ACC112 (cell line): ENCODE measurements at regions not wholly inside any gene's neighbourhood (a gene's known extent, or its start where the extent isn't known, plus 50 kb on each side); places are given as distances from the start of the nearest gene placed in this dataset.

Experiments used
- H2AFZ ChIP-seq: fragments of 200-600 bp; sonication (generic); one replicate; pipeline ENCODE4 v1.6.0; 2017; ENCODE audit warnings: antibody characterized with exemption, low read length; ENCODE audit not compliant: unreplicated experiment
- H3K27ac ChIP-seq: fragments of 200-600 bp; sonication (generic); 2 replicates; pipeline ENCODE4 v1.5.1; 2014; ENCODE audit warnings: low read depth, mild to moderate bottlenecking, antibody characterized with exemption, low read length, moderate library complexity
- H3K27me3 ChIP-seq: fragments of 200-600 bp; sonication (generic); 2 replicates; pipeline ENCODE4 v1.6.1; 2014; ENCODE audit warnings: mild to moderate bottlenecking, antibody characterized with exemption, low read length, moderate library complexity, mixed read lengths; ENCODE audit not compliant: insufficient read depth
- H3K36me3 ChIP-seq: fragments of 200-600 bp; sonication (generic); 2 replicates; pipeline ENCODE4 v1.6.1; 2016; ENCODE audit warnings: mild to moderate bottlenecking, antibody characterized with exemption, low read length, moderate library complexity, mixed read lengths; ENCODE audit not compliant: insufficient read depth
- H3K4me1 ChIP-seq: fragments of 200-600 bp; sonication (generic); one replicate; pipeline ENCODE4 v1.6.1; 2016; ENCODE audit warnings: low read length, mixed read lengths; ENCODE audit not compliant: insufficient read depth, unreplicated experiment, control insufficient read depth
- H3K4me3 ChIP-seq: fragments of 200-600 bp; sonication (generic); 2 replicates; pipeline ENCODE4 v1.5.1; 2014; ENCODE audit warnings: mild to moderate bottlenecking, low read depth, low read length
- H3K79me2 ChIP-seq: fragments of 200-600 bp; sonication (generic); one replicate; pipeline ENCODE4 v1.6.0; 2016; ENCODE audit warnings: low read length; ENCODE audit not compliant: control insufficient read depth, unreplicated experiment, insufficient read depth

DNA sequence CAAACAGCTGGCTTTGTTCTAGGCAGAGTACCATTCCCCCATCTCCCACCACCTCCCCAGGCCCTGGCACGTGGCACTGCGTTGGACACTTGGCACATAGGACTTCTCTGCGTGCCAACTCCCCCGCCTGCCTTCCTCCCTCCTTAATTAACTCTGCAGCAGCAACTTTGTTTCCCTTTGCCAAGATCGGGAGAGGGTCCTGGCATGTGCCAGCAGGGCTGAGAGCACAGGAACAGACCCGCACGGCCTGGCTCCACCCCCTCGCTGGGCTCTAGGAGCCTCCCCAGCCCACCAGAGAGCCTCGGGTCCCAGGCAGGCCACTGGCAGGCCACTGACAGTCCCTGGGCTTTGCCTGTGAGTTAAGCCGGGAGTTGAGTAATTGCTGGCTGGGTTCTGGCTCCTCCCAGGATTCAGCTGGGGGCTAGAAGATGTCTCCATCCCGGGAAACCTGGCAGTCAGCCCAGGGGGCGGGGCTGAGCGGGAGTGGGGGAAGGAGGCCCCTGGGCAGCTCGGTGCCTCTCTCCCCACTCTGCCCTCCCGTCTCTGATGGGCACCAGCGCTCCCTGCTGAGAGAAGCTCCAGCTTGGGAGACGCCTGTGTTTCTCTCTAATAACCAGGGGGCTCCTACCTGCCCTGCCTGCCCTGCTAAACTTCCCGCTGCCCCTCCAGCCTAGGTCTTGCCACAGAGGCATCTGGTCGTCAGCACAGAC, 224.0 kb upstream of the TNRC6C start:
- Histone ChIP-seq H3K79me2 (no peaks in the 10 kb centered on the region), H3K27ac (no peak overlapping the region), H3K4me1 (peaks cover 6% of the 10 kb centered on the region), H2AFZ (peak overlapping the region; percentile 32), H3K36me3 (no peaks in the 10 kb centered on the region), H3K4me3 (peak overlapping the region; percentile 25; the same call in 1 of the 2 replicates), H3K27me3 (peaks cover 72% of the 10 kb centered on the region)

DNA sequence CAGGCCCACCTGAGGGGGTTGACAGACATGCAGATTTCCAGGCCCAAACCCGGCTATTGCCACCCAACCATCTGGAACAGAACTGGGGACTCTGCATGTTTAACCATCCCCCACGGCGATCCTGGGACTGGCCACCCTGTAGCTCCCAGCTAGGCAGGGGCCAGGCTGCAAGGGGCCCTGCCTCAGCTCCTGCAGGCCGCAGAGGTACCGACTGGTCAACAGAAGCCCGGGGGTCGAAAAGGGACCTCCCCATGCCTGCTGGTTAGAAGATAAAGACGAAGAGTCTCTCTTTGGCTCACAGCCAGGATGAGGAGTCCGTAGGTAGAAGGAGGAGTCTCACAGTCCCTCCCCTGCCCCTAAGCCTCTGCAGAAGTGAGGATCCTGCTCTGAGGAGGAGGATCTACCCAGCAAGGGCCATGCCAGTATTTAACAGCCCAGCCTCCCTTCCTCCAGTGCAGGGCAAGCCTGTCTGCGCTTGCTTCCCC, 223.4 kb upstream of the TNRC6C start:
- Histone ChIP-seq H3K4me1 (peaks cover 6% of the 10 kb centered on the region), H3K27ac (no peak overlapping the region), H3K27me3 (peaks cover 70% of the 10 kb centered on the region), H3K79me2 (no peaks in the 10 kb centered on the region), H3K4me3 (no peak overlapping the region), H2AFZ (no peak overlapping the region), H3K36me3 (no peaks in the 10 kb centered on the region)

DNA sequence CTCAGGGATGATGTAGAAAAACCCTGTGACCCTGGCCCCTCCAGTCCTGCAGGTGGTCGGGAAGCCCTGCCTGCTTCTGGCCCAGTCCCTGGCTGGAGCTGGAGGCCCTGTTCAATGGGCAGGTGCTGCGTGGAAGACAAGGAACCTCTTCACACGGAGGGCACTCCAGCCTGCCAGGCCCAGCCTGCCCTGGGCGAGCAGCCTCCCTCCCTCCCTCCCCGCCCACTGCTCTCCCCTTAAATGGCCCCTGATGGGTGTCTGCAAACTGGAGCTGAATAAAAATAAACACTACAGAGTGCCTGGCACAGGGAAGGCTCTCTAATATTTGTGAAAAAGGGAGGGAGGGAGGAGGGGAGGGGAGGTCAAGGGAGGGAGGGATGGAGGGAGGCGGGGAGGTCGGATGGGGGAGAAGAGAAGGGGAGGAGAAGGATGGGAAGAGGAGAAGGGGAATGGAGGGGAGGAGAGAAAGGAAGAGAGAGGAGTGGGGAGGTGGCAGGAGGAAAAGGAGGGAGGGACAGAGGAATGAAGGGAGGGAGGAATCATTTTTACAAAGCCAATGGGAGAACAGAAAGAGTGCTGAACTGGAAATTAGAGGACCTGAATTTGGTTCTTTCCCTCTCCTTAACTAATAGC, 222.8 kb upstream of the TNRC6C start:
- Histone ChIP-seq H3K36me3 (no peaks in the 10 kb centered on the region), H3K4me1 (peaks cover 6% of the 10 kb centered on the region), H2AFZ (no peak overlapping the region), H3K27ac (no peak overlapping the region), H3K4me3 (no peak overlapping the region), H3K79me2 (no peaks in the 10 kb centered on the region), H3K27me3 (peaks cover 66% of the 10 kb centered on the region)

DNA sequence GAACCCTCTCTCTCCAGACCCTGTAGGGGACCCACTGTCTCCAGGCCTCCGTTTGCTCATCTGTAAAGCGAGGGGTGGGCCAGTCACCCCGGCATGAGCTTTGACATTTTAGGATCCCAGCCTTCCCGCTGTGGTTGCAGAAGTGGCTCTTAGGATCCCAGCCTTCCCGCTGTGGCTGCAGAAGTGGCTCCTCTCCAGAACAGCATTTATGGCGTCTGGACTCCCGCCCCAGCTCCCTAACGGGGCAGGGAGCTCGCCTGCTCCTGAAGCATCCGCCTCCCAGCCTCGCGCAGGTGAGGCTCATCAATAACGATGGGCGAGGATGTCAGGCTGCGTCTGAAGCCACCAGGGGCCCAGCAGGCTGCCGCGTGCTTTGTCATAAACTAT, 222.3 kb upstream of the TNRC6C start:
- Histone ChIP-seq H3K4me1 (peaks cover 6% of the 10 kb centered on the region), H3K27me3 (peaks cover 65% of the 10 kb centered on the region), H3K79me2 (no peaks in the 10 kb centered on the region), H2AFZ (no peak overlapping the region), H3K27ac (no peak overlapping the region), H3K4me3 (no peak overlapping the region), H3K36me3 (no peaks in the 10 kb centered on the region)

DNA sequence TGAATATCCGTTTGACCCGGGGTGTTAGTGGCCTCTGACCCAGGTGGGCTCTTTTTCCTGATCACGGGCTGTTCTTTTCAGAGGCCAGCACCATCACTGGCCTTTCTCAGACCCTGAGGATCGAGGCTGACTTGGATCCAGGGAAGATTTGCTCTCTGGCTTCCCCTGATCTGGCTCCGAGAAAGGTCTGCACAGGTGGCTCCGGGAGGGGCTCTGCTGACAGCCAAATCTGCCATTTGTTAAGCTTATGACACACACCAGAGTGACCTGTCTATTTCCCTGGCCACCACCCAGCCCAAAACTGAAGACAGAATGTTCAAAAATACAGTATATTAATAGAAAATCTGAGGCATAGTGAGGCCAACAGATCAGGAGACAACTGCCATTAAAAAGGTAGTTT, 221.8 kb upstream of the TNRC6C start:
- peaks cover 64% of the 10 kb centered on the region for H3K27me3 ChIP-seq
- H3K79me2 ChIP-seq = no peaks in the 10 kb centered on the region
- no peak overlapping the region for H2AFZ ChIP-seq
- H3K36me3 ChIP-seq = no peaks in the 10 kb centered on the region
- peaks cover 6% of the 10 kb centered on the region for H3K4me1 ChIP-seq
- H3K4me3 ChIP-seq = no peak overlapping the region
- no peak overlapping the region for H3K27ac ChIP-seq

DNA sequence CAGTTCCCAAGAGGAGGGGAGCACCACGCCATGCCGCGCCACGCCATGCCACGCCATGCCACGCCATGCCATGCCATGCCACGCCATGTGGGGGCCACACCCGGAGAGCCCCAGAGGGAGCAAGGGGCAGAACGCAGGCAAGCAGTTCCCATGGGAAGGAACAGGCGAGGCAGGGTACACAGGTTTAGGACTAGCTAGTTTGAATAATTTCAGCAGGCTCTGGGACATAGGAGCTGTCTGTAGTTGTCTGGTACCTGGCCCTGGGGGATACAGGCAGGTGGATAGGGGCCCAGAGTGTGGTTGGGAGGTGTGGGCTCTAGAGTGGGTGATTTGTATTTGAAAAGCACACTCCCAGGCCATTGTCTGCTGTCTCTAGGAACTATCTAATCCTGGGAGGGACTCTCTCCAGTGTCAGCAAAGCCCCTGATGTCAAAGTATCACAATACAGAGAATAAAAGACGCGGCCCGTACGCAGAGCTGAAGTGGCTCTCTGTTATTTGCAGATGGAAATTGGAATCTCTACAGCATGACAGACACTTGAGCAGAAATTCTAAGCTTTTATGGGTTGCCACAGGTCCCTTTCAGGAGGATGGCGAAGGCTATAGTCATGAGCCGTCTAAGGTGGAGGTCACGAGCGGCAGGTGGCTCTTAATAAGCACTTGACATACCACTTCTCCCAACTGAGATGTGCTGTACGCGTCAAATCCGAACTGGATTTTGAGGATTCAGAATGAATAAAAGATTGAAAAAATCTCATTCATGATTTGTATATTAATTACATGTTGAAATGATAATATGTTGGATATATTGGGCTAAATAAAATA, 220.8 kb upstream of the TNRC6C start:
- H3K4me3 ChIP-seq = no peak overlapping the region
- no peaks in the 10 kb centered on the region for H3K79me2 ChIP-seq
- peaks cover 6% of the 10 kb centered on the region for H3K4me1 ChIP-seq
- H3K36me3 ChIP-seq = no peaks in the 10 kb centered on the region
- no peak overlapping the region for H3K27ac ChIP-seq
- peaks cover 57% of the 10 kb centered on the region for H3K27me3 ChIP-seq
- no peak overlapping the region for H2AFZ ChIP-seq

DNA sequence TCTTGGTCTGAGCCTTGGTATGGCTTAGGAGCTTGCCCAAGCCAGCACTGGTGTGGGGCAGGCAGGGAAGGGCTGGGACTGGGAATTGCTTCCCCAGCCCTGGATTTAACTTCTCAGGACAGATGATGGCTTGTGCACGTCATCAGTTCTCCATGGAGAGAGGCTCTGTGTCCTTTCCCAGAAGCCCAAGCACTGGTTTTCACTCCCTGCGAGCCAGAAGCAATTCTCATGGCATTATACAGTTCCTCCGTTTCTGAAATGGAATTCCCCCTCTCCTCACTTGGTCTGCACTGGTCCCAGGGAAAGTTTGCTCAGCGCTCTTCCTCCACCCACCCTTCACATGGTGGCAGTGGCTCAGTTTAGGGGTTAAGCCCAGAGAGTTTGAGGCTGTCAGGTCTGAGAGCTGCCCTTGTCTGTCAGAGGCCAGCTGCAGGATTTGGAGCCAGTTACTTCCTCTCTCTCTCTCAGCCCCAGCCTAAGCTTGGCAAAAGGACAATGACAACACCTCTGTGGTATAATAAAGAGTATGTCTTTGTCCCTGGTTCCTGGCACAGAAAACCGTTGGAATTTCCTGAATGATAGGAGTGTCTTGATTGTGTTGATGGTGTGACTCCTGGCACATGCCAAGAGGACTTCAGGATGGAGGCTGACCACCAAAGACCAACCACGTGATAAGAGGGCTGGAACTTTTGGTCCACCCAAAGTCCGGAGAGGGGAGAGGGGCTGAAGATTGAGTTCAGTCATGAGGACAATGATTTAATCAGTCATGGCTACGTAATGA, 219.6 kb upstream of the TNRC6C start:
- Histone ChIP-seq H3K79me2 (no peaks in the 10 kb centered on the region), H2AFZ (no peak overlapping the region), H3K36me3 (no peaks in the 10 kb centered on the region), H3K4me1 (peaks cover 6% of the 10 kb centered on the region), H3K4me3 (no peak overlapping the region), H3K27ac (no peak overlapping the region), H3K27me3 (peaks cover 54% of the 10 kb centered on the region)

DNA sequence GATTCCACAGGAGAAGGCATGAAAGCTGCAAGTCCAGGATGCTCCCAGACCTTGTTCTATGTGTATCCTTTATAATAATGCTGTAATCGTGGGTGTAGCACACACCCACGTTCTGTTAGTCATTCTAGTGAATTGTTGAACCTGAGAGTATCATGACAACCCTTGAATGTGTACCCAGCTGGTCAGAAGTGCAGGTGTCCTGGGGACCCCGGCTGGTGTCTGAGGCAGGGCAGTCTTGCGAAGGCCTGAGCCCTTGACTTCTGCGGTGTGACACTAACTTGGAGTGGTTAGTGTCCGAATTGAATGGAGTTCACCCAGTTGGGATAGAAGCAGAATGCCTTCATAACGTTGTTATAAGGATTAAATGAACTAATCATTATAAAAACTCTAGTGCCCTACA, 218.0 kb upstream of the TNRC6C start:
- H3K27ac ChIP-seq = no peak overlapping the region
- no peak overlapping the region for H3K4me3 ChIP-seq
- H3K36me3 ChIP-seq = no peaks in the 10 kb centered on the region
- H3K79me2 ChIP-seq = no peaks in the 10 kb centered on the region
- no peak overlapping the region for H2AFZ ChIP-seq
- H3K4me1 ChIP-seq = no peaks in the 10 kb centered on the region
- H3K27me3 ChIP-seq = peaks cover 52% of the 10 kb centered on the region

DNA sequence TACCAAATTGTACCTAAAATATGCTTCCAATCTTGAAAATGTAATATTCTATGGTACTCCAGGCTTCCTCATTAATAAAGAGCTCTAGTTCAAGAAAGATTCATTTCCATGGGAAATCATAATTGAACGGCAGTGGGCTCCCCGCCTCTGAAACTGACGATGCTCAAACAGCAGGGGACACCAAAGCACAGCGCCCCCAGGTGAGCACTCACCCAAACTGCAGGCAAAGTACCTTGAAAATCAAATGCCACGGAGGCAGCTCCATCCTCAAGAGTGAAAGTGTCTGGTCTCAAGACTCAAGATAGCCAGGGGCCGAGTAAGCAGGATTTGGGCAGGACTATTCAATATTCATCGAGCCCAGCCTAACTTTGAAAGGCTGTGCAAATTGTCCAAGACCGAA, 217.4 kb upstream of the TNRC6C start:
- Histone ChIP-seq H3K27ac (no peak overlapping the region), H3K79me2 (no peaks in the 10 kb centered on the region), H3K4me1 (no peaks in the 10 kb centered on the region), H3K4me3 (no peak overlapping the region), H3K36me3 (no peaks in the 10 kb centered on the region), H2AFZ (no peak overlapping the region), H3K27me3 (peaks cover 50% of the 10 kb centered on the region)

DNA sequence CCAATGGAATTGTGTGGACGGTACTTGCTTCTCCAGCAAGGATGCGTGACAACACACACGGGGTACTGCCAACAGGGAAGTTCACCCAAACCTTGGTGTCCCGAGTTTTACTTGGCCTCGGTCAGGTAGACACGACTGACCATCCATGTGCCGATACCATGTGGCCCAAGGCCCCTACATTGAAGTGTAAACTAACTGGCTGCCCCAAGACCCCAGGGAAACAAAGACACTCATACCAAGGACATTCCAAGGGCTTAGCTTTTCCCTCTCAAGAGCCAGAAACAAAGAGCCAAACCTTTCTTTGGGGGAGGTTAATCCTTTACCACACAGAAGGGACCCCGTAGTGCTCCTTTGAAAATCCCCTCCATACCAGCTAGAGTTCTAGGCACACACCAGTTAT, 215.9 kb upstream of the TNRC6C start:
- H3K4me3 ChIP-seq = no peak overlapping the region
- no peak overlapping the region for H2AFZ ChIP-seq
- H3K79me2 ChIP-seq = no peaks in the 10 kb centered on the region
- no peaks in the 10 kb centered on the region for H3K4me1 ChIP-seq
- H3K36me3 ChIP-seq = no peaks in the 10 kb centered on the region
- H3K27me3 ChIP-seq = peaks cover 42% of the 10 kb centered on the region
- no peak overlapping the region for H3K27ac ChIP-seq
